ENCODE measurements at regions not wholly inside any gene's neighbourhood (a gene's known extent, or its start where the extent isn't known, plus 50 kb on each side); places are given as distances from the start of the nearest gene placed in this dataset.

- TF ChIP-seq RAD21 (conservative IDR thresholded peaks at IDR 0.05) (no peak), REST (IDR thresholded peaks at IDR 0.05; ENCODE audit: borderline replicate concordance) (no peak), CTCF (IDR thresholded peaks at IDR 0.05; ENCODE audit: poor library complexity, severe bottlenecking) (no peak), EZH2 (IDR thresholded peaks at IDR 0.05; ENCODE audit: borderline replicate concordance, insufficient read depth, low read length, poor library complexity, severe bottlenecking) (no peak), EP300 (conservative IDR thresholded peaks at IDR 0.05; ENCODE audit: poor library complexity, severe bottlenecking) (no peak), POLR2AphosphoS5 (IDR thresholded peaks at IDR 0.05) (no peak), TAF1 (IDR thresholded peaks at IDR 0.05; ENCODE audit: low read depth) (no peak)
These were observed 82.4 kb upstream of the RASGRF1 start for GRCh38 chr15:79172801-79173460.

Measured in neural cell (in vitro differentiated cells).